OCI-LY1 (cell line): ENCODE measurements at regions not wholly inside any gene's neighbourhood (a gene's known extent, or its start where the extent isn't known, plus 50 kb on each side); places are given as distances from the start of the nearest gene placed in this dataset.

Experiments
- H2AFZ ChIP-seq: fragments of 200-600 bp; sonication (generic), shearing (Covaris generic); 2 replicates; pipeline ENCODE4 v1.6.0; 2014; ENCODE audit warnings: antibody characterized with exemption, mild to moderate bottlenecking, low read length
- H3F3A ChIP-seq: fragments of 200-600 bp; sonication (generic), shearing (Covaris generic); 2 replicates; pipeline ENCODE4 v1.6.0; 2014; ENCODE audit warnings: mild to moderate bottlenecking, antibody characterized with exemption, low read length, moderate library complexity; ENCODE audit not compliant: insufficient read depth
- H3K27ac ChIP-seq: fragments of 200-600 bp; sonication (generic); 2 replicates; pipeline ENCODE4 v1.5.1; 2014; ENCODE audit warnings: low read length, mixed run types, mild to moderate bottlenecking, low read depth; ENCODE audit not compliant: poor library complexity, severe bottlenecking
- H3K27me3 ChIP-seq: fragments of 200-600 bp; sonication (generic); 2 replicates; pipeline ENCODE4 v1.6.0; 2014; ENCODE audit warnings: antibody characterized with exemption, mild to moderate bottlenecking, low read length, moderate library complexity; ENCODE audit not compliant: insufficient read depth
- H3K36me3 ChIP-seq: fragments of 200-600 bp; sonication (generic); 2 replicates; pipeline ENCODE4 v1.6.1; 2014; ENCODE audit warnings: mild to moderate bottlenecking, antibody characterized with exemption, low read length, moderate library complexity, mixed read lengths; ENCODE audit not compliant: insufficient read depth
- H3K4me1 ChIP-seq: fragments of 200-600 bp; sonication (generic); 2 replicates; pipeline ENCODE4 v1.5.1; 2014; ENCODE audit warnings: mild to moderate bottlenecking, low read length, moderate library complexity; ENCODE audit not compliant: insufficient read depth, severe bottlenecking
- H3K4me2 ChIP-seq: fragments of 200-600 bp; sonication (generic), shearing (Covaris generic); 2 replicates; pipeline ENCODE4 v1.6.1; 2014; ENCODE audit warnings: low read length
- H3K4me3 ChIP-seq: fragments of 200-600 bp; sonication (generic); 2 replicates; pipeline ENCODE4 v1.5.1; 2014; ENCODE audit warnings: low read length, low read depth, mild to moderate bottlenecking, mixed read lengths; ENCODE audit not compliant: poor library complexity, severe bottlenecking
- H3K79me2 ChIP-seq: fragments of 200-600 bp; shearing (Covaris generic); 2 replicates; pipeline ENCODE4 v1.6.1; 2016; ENCODE audit warnings: mixed run types, low read length, mixed read lengths; ENCODE audit not compliant: insufficient read depth
- H3K9ac ChIP-seq: fragments of 200-600 bp; sonication (generic), shearing (Covaris generic); 2 replicates; pipeline ENCODE4 v1.6.1; 2014; ENCODE audit warnings: mild to moderate bottlenecking, low read length, mixed read lengths
- H3K9me2 ChIP-seq: fragments of 200-600 bp; sonication (generic), shearing (Covaris generic); 2 replicates; pipeline ENCODE4 v1.6.1; 2014; ENCODE audit warnings: low read depth, mild to moderate bottlenecking, low read length, mixed read lengths
- H3K9me3 ChIP-seq: fragments of 200-600 bp; shearing (Covaris generic); 2 replicates; pipeline ENCODE4 v1.6.1; 2014; ENCODE audit warnings: low read length, mixed read lengths
- H4K20me1 ChIP-seq: fragments of 200-600 bp; sonication (generic), shearing (Covaris generic); 2 replicates; pipeline ENCODE4 v1.6.0; 2016; ENCODE audit warnings: mild to moderate bottlenecking, low read length; ENCODE audit not compliant: insufficient read depth
- CTCF ChIP-seq: fragments of 200-600 bp; sonication (generic), shearing (Covaris generic); IDR thresholded peaks from 2 replicates; pipeline ENCODE4 v1.5.1; 2017; ENCODE audit warnings: mild to moderate bottlenecking, antibody characterized with exemption, low read length, moderate library complexity, mixed read lengths
- EZH2 ChIP-seq: fragments of 200-600 bp; sonication (generic), shearing (Covaris generic); IDR thresholded peaks from 2 replicates; pipeline ENCODE4 v1.8.0; 2017; ENCODE audit warnings: borderline replicate concordance, mixed run types, mild to moderate bottlenecking, antibody characterized with exemption, low read length, moderate library complexity, mixed read lengths

DNA sequence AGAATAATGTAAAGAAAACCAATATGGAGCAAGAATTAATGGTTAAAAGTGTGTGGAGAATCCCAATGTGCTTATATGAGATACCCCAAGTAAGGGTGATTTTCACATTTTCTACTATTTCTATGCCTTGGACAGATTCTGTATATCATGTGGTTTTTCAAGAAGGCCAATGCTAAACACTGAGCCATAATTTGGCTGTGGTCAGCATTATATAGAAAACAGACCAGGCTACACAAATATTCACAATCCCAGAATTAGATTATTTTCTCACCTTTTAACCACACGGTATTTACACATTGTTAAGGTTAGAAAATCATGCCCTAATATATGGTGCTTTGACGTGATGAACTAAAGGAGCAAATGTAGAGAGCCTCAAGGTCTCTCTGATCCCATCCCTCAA is 277.4 kb upstream of the LRATD1 start:
- Histone ChIP-seq H3K9ac (no peak overlapping the region), H3K9me3 (no peaks in the 10 kb centered on the region), H3K36me3 (no peaks in the 10 kb centered on the region), H3K4me2 (no peak overlapping the region), H4K20me1 (no peaks in the 10 kb centered on the region), H3F3A (no peaks in the 10 kb centered on the region), H3K27ac (no peak overlapping the region), H2AFZ (no peak overlapping the region), H3K4me3 (no peak overlapping the region), H3K4me1 (no peaks in the 10 kb centered on the region), H3K27me3 (no peaks in the 10 kb centered on the region), H3K9me2 (no peaks in the 10 kb centered on the region), H3K79me2 (no peaks in the 10 kb centered on the region)
- no peak for TF ChIP-seq EZH2
- TF ChIP-seq CTCF: no peak

- Histone ChIP-seq H4K20me1 (no peaks in the 10 kb centered on the region), H3K36me3 (no peaks in the 10 kb centered on the region), H3K9me2 (no peaks in the 10 kb centered on the region), H3K4me3 (no peak overlapping the region), H3K4me1 (no peaks in the 10 kb centered on the region), H3K79me2 (no peaks in the 10 kb centered on the region), H2AFZ (no peak overlapping the region), H3K27me3 (no peaks in the 10 kb centered on the region), H3F3A (no peaks in the 10 kb centered on the region), H3K4me2 (no peak overlapping the region), H3K9me3 (no peaks in the 10 kb centered on the region), H3K9ac (no peak overlapping the region), H3K27ac (no peak overlapping the region)
- TF ChIP-seq CTCF (no peak), EZH2 (no peak)
Observed at GRCh38 chr2:14358339-14358738, 274.2 kb upstream of the LRATD1 start.

DNA sequence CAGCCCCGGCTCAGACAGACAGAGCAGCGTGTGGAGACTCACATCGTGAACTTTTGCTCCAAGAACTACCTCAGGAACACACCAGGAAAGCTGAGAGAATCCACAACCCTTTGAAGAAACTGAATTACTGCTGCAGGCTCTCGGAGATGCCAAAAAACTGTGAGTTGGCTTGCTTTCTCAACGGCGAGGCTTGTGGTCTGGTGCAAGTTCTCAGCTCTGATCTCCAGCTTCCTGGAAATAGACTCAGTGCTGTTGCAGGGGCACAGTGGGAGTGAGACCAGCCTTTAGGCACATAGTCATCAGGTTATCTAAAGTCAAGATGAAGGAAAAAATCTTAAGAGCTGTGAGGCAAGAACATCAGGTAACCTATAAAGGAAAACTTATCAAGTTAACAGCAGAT is 273.7 kb upstream of the LRATD1 start:
- no peak overlapping the region for H3K9ac ChIP-seq
- no peaks in the 10 kb centered on the region for H3K9me2 ChIP-seq
- no peaks in the 10 kb centered on the region for H3K79me2 ChIP-seq
- no peak overlapping the region for H2AFZ ChIP-seq
- no peaks in the 10 kb centered on the region for H3K4me1 ChIP-seq
- no peaks in the 10 kb centered on the region for H3K36me3 ChIP-seq
- no peak overlapping the region for H3K27ac ChIP-seq
- TF ChIP-seq EZH2 (no peak), CTCF (no peak)
- H4K20me1 ChIP-seq: no peaks in the 10 kb centered on the region
- H3K4me3 ChIP-seq: no peak overlapping the region
- no peaks in the 10 kb centered on the region for H3K27me3 ChIP-seq
- H3F3A ChIP-seq: no peaks in the 10 kb centered on the region
- H3K9me3 ChIP-seq: no peaks in the 10 kb centered on the region
- no peak overlapping the region for H3K4me2 ChIP-seq
